LNCAP (cell line): ENCODE measurements at regions not wholly inside any gene's neighbourhood (a gene's known extent, or its start where the extent isn't known, plus 50 kb on each side); places are given as distances from the start of the nearest gene placed in this dataset.

ENCODE experiments used
- CTCF ChIP-seq: fragments of 450-650 bp; IDR thresholded peaks from 2 replicates; pipeline ENCODE4 v1.5.1; 2017; ENCODE audit warnings: mild to moderate bottlenecking

GRCh38 chr7:12477620-12478019 is 74.0 kb upstream of the VWDE start:
- TF ChIP-seq CTCF = no peak

- TF ChIP-seq CTCF = no peak
Measured at GRCh38 chr7:12481722-12482121, 78.1 kb upstream of the VWDE start.

- TF ChIP-seq CTCF = no peak
Measured at GRCh38 chr7:12485845-12486244, 82.2 kb upstream of the VWDE start.

- TF ChIP-seq CTCF = no peak
Measured at GRCh38 chr7:12488341-12488740, 82.2 kb upstream of the SCIN start.

- TF ChIP-seq CTCF = peak; percentile 58
Measured at GRCh38 chr7:12490107-12490688, 80.3 kb upstream of the SCIN start.

- TF ChIP-seq CTCF = no peak
Measured at GRCh38 chr7:12490940-12491339, 79.6 kb upstream of the SCIN start.

- TF ChIP-seq CTCF = no peak
Measured at GRCh38 chr7:12491526-12491925, 79.0 kb upstream of the SCIN start.

- no peak for TF ChIP-seq CTCF
Measured at GRCh38 chr7:12493407-12493806, 77.1 kb upstream of the SCIN start.
